ENCODE measurements at regions not wholly inside any gene's neighbourhood (a gene's known extent, or its start where the extent isn't known, plus 50 kb on each side); places are given as distances from the start of the nearest gene placed in this dataset.

- no peak overlapping the region for H3K4me3 ChIP-seq
- WGBS, 4 donors: 77 to 86% (median 78%) methylated on average over 5 of the region's 5 CpGs
- no peaks in the 10 kb centered on the region for H3K27me3 ChIP-seq
- intact Hi-C loops (cut with DNase I): no loop called here
- H3K27ac ChIP-seq: no peak overlapping the region
- DNase-seq (no peak), ATAC-seq (no peak)
- no peaks in the 10 kb centered on the region for H3K9me3 ChIP-seq
- no peaks in the 10 kb centered on the region for H3K36me3 ChIP-seq
- no peaks in the 10 kb centered on the region for H3K4me1 ChIP-seq
- no peak for TF ChIP-seq POLR2A (IDR thresholded peaks at IDR 0.05)
- TF ChIP-seq CTCF (IDR thresholded peaks at IDR 0.05): no peak
Observed at GRCh38 chr7:126236261-126236660, 1016.5 kb downstream of the GRM8 start.

GRCh38 chr7:126228356-126229061 is 1024.2 kb downstream of the GRM8 start:
- no peak for TF ChIP-seq POLR2A (IDR thresholded peaks at IDR 0.05)
- no peak for TF ChIP-seq CTCF (IDR thresholded peaks at IDR 0.05)
- WGBS, 4 donors: 85 to 91% (median 88%) methylated on average over 4 of the region's 4 CpGs
- no peak for DNase-seq
- intact Hi-C loops (cut with DNase I): no loop called here
- H3K36me3 ChIP-seq: no peaks in the 10 kb centered on the region
- no peaks in the 10 kb centered on the region for H3K4me1 ChIP-seq
- no peak overlapping the region for H3K27ac ChIP-seq
- no peak for ATAC-seq
- H3K4me3 ChIP-seq: no peak overlapping the region
- no peaks in the 10 kb centered on the region for H3K9me3 ChIP-seq
- H3K27me3 ChIP-seq: no peaks in the 10 kb centered on the region

GRCh38 chr7:126227643-126228042 is 1025.1 kb downstream of the GRM8 start:
- H3K4me3 ChIP-seq: no peak overlapping the region
- ATAC-seq (no peak), DNase-seq (no peak)
- TF ChIP-seq POLR2A (IDR thresholded peaks at IDR 0.05) (no peak), CTCF (IDR thresholded peaks at IDR 0.05) (no peak)
- H3K9me3 ChIP-seq: no peaks in the 10 kb centered on the region
- no peaks in the 10 kb centered on the region for H3K27me3 ChIP-seq
- intact Hi-C loops (cut with DNase I): no loop called here
- no peaks in the 10 kb centered on the region for H3K36me3 ChIP-seq
- H3K27ac ChIP-seq: no peak overlapping the region
- WGBS, 4 donors: 50 to 79% (median 58%) methylated on average over 1 of the region's 1 CpG
- H3K4me1 ChIP-seq: no peaks in the 10 kb centered on the region

- no peaks in the 10 kb centered on the region for H3K9me3 ChIP-seq
- intact Hi-C loops (cut with DNase I): no loop called here
- no peak for ATAC-seq
- no peak overlapping the region for H3K4me3 ChIP-seq
- H3K36me3 ChIP-seq: no peaks in the 10 kb centered on the region
- no peaks in the 10 kb centered on the region for H3K27me3 ChIP-seq
- no peak for TF ChIP-seq POLR2A (IDR thresholded peaks at IDR 0.05)
- TF ChIP-seq CTCF (IDR thresholded peaks at IDR 0.05): no peak
- DNase-seq: no peak
- no peaks in the 10 kb centered on the region for H3K4me1 ChIP-seq
- H3K27ac ChIP-seq: no peak overlapping the region
Observed at GRCh38 chr7:126227055-126227454, 1025.7 kb downstream of the GRM8 start.
